B cell (primary cell): ENCODE measurements at regions not wholly inside any gene's neighbourhood (a gene's known extent, or its start where the extent isn't known, plus 50 kb on each side); places are given as distances from the start of the nearest gene placed in this dataset.

Source experiments
- CTCF ChIP-seq: fragments of 200-600 bp; IDR thresholded peaks from one replicate; pipeline ENCODE4 v1.8.0; 2022; ENCODE audit warnings: antibody characterized with exemption, mild to moderate bottlenecking
- EZH2 ChIP-seq: IDR thresholded peaks from 2 replicates; pipeline ENCODE4 v1.6.1; 2012; ENCODE audit warnings: borderline replicate concordance, low read depth, mild to moderate bottlenecking, moderate library complexity, low read length; ENCODE audit not compliant: insufficient read depth, poor library complexity, severe bottlenecking

- no peak for TF ChIP-seq CTCF
- no peak for TF ChIP-seq EZH2
Measured at GRCh38 chr18:40006634-40007033, 1948.4 kb upstream of the PIK3C3 start.
